ENCODE measurements at regions not wholly inside any gene's neighbourhood (a gene's known extent, or its start where the extent isn't known, plus 50 kb on each side); places are given as distances from the start of the nearest gene placed in this dataset.

- Histone ChIP-seq H3K4me1 (peaks cover 27% of the 10 kb centered on the region), H3K4me3 (no peak overlapping the region), H3K27me3 (no peaks in the 10 kb centered on the region), H3K27ac (no peak overlapping the region), H3K9me3 (replicated peaks) (no peaks in the 10 kb centered on the region), H3K36me3 (no peaks in the 10 kb centered on the region)
- no peak for DNase-seq
Measured at GRCh38 chr12:46458500-46459102, 86.0 kb upstream of the SLC38A2 start.

- no peak for DNase-seq
- H3K36me3 ChIP-seq, result no peaks in the 10 kb centered on the region
- no peaks in the 10 kb centered on the region for H3K9me3 ChIP-seq (replicated peaks)
- peaks cover 27% of the 10 kb centered on the region for H3K4me1 ChIP-seq
- no peaks in the 10 kb centered on the region for H3K27me3 ChIP-seq
- no peak overlapping the region for H3K27ac ChIP-seq
- no peak overlapping the region for H3K4me3 ChIP-seq
Measured at GRCh38 chr12:46457958-46458357, 85.4 kb upstream of the SLC38A2 start.

- Histone ChIP-seq H3K4me3 (no peak overlapping the region), H3K27me3 (no peaks in the 10 kb centered on the region), H3K9me3 (replicated peaks) (no peaks in the 10 kb centered on the region), H3K36me3 (no peaks in the 10 kb centered on the region), H3K27ac (peak overlapping the region; percentile 15), H3K4me1 (peaks cover 32% of the 10 kb centered on the region)
- no peak for DNase-seq
Measured at GRCh38 chr12:46456356-46457334, 84.1 kb upstream of the SLC38A2 start.

GRCh38 chr12:46455648-46456352, 83.2 kb upstream of the SLC38A2 start:
- Histone ChIP-seq H3K27me3 (no peaks in the 10 kb centered on the region), H3K9me3 (replicated peaks) (no peaks in the 10 kb centered on the region), H3K27ac (peak overlapping the region; percentile 17), H3K36me3 (no peaks in the 10 kb centered on the region), H3K4me3 (no peak overlapping the region), H3K4me1 (peaks cover 32% of the 10 kb centered on the region)
- peak; percentile 64 to 83 for DNase-seq

GRCh38 chr12:46454981-46455380, 82.4 kb upstream of the SLC38A2 start:
- Histone ChIP-seq H3K4me3 (no peak overlapping the region), H3K4me1 (peaks cover 32% of the 10 kb centered on the region), H3K9me3 (replicated peaks) (no peaks in the 10 kb centered on the region), H3K27me3 (no peaks in the 10 kb centered on the region), H3K36me3 (no peaks in the 10 kb centered on the region), H3K27ac (no peak overlapping the region; the same call in 1 of the 2 replicates)
- DNase-seq, result no peak

- H3K36me3 ChIP-seq, result no peaks in the 10 kb centered on the region
- H3K4me3 ChIP-seq, result no peak overlapping the region
- no peak for DNase-seq
- H3K27me3 ChIP-seq, result no peaks in the 10 kb centered on the region
- H3K27ac ChIP-seq, result no peak overlapping the region
- H3K9me3 ChIP-seq (replicated peaks), result no peaks in the 10 kb centered on the region
- peaks cover 32% of the 10 kb centered on the region for H3K4me1 ChIP-seq
Measured at GRCh38 chr12:46453428-46453827, 80.9 kb upstream of the SLC38A2 start.

GRCh38 chr12:46452776-46453175, 80.2 kb upstream of the SLC38A2 start:
- Histone ChIP-seq H3K27ac (no peak overlapping the region), H3K4me3 (no peak overlapping the region), H3K27me3 (no peaks in the 10 kb centered on the region), H3K9me3 (replicated peaks) (no peaks in the 10 kb centered on the region), H3K36me3 (no peaks in the 10 kb centered on the region), H3K4me1 (peaks cover 32% of the 10 kb centered on the region)
- DNase-seq, result no peak

- Histone ChIP-seq H3K4me1 (peaks cover 31% of the 10 kb centered on the region), H3K27me3 (no peaks in the 10 kb centered on the region), H3K9me3 (replicated peaks) (no peaks in the 10 kb centered on the region), H3K4me3 (no peak overlapping the region), H3K36me3 (no peaks in the 10 kb centered on the region), H3K27ac (no peak overlapping the region)
- DNase-seq, result no peak
Measured at GRCh38 chr12:46452061-46452615, 79.6 kb upstream of the SLC38A2 start.

GRCh38 chr12:46451276-46452021, 78.9 kb upstream of the SLC38A2 start:
- Histone ChIP-seq H3K4me1 (peaks cover 24% of the 10 kb centered on the region), H3K36me3 (no peaks in the 10 kb centered on the region), H3K27ac (no peak overlapping the region), H3K9me3 (replicated peaks) (no peaks in the 10 kb centered on the region), H3K4me3 (no peak overlapping the region), H3K27me3 (no peaks in the 10 kb centered on the region)
- DNase-seq, result no peak

- Histone ChIP-seq H3K36me3 (no peaks in the 10 kb centered on the region), H3K9me3 (replicated peaks) (no peaks in the 10 kb centered on the region), H3K4me3 (no peak overlapping the region), H3K4me1 (peaks cover 13% of the 10 kb centered on the region), H3K27me3 (no peaks in the 10 kb centered on the region), H3K27ac (no peak overlapping the region)
- DNase-seq, result no peak
Measured at GRCh38 chr12:46450279-46450748, 77.7 kb upstream of the SLC38A2 start.

GRCh38 chr12:46449856-46450255, 77.3 kb upstream of the SLC38A2 start:
- H3K4me1 ChIP-seq, result peaks cover 8% of the 10 kb centered on the region
- no peak overlapping the region for H3K27ac ChIP-seq
- H3K36me3 ChIP-seq, result no peaks in the 10 kb centered on the region
- no peaks in the 10 kb centered on the region for H3K27me3 ChIP-seq
- H3K4me3 ChIP-seq, result no peak overlapping the region
- H3K9me3 ChIP-seq (replicated peaks), result no peaks in the 10 kb centered on the region
- no peak for DNase-seq

- H3K4me1 ChIP-seq, result peaks cover 5% of the 10 kb centered on the region
- no peak for DNase-seq
Measured at GRCh38 chr12:46449316-46449715, 76.7 kb upstream of the SLC38A2 start.

GRCh38 chr12:46446645-46447044, 74.1 kb upstream of the SLC38A2 start:
- no peaks in the 10 kb centered on the region for H3K36me3 ChIP-seq
- no peaks in the 10 kb centered on the region for H3K9me3 ChIP-seq (replicated peaks)
- no peak overlapping the region for H3K27ac ChIP-seq
- no peaks in the 10 kb centered on the region for H3K27me3 ChIP-seq
- H3K4me3 ChIP-seq, result no peak overlapping the region
- peak in 1 of 2 experiments; percentile 28 for DNase-seq
- no peaks in the 10 kb centered on the region for H3K4me1 ChIP-seq

More at GRCh38 chr12:46449316-46449715, 76.7 kb upstream of the SLC38A2 start:
- H3K27ac ChIP-seq, result no peak overlapping the region
- no peaks in the 10 kb centered on the region for H3K9me3 ChIP-seq (replicated peaks)
- no peaks in the 10 kb centered on the region for H3K27me3 ChIP-seq
- H3K4me3 ChIP-seq, result no peak overlapping the region
- no peaks in the 10 kb centered on the region for H3K36me3 ChIP-seq

Data from SJCRH30 (cell line).